HG03103 (cell line): ENCODE measurements at regions not wholly inside any gene's neighbourhood (a gene's known extent, or its start where the extent isn't known, plus 50 kb on each side); places are given as distances from the start of the nearest gene placed in this dataset.

Source experiments
- ATAC-seq: cut with Tn5 transposase; IDR thresholded peaks from one replicate; pipeline ENCODE4 v1.9.1; 2021; ENCODE audit warnings: low read depth; ENCODE audit not compliant: unreplicated experiment

DNA sequence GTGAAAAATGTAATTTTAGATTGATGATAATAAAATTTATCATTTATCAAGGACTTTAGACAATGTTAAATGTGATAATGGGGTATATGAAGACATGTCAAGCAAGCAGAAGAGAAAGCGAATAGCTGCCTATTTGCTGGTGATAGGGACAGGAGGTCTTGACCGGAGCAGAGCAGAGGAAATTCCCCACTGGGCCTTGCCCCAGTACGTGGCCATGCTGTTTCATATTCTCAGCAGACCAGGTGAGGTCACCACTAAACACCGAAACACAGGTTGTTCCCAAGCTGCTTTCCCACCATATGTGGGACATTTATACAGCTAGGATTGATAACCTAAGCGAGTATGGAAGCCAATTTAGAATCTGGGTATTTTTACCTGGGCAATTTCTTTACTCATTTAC lies 1629.6 kb downstream of the FAM181B start:
- no peak for ATAC-seq

DNA sequence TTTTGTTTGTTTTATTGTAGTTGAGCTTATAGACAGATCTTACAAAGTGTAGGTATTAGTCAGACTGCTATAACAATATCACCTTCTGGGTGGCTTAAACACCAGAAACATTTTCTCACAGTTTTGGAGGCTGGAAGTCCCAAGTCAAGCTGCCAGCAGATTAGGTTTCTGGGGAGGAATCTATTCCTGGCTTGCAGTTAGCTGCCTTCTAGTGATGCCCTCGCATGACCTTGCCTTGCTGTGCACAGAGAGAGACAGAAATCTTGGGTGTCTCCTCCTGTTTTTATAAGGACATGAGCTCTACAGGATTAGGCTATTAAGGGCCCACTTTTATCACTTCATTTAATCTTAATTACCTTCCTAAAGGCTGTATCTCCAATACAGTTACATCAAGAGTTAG lies 1635.2 kb downstream of the FAM181B start:
- ATAC-seq, result no peak

DNA sequence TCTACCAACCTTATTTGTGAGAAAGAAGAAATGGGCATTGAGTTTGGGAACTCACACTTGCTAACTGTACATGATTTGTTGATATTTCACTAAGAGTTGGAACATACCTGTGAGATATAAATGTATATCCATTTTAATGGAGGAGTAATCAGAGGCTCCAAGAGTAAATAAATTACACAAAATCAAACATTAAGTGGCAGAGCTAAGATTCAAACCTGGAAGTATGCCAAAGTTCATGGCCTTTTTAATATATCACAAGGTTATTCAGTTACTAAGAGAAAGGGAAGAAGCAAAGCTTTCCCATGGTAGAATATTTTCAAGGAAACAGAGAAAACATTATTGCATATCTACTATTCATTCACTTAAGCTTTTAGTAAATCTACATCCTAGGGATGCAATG lies 1641.1 kb downstream of the FAM181B start:
- ATAC-seq, result no peak

DNA sequence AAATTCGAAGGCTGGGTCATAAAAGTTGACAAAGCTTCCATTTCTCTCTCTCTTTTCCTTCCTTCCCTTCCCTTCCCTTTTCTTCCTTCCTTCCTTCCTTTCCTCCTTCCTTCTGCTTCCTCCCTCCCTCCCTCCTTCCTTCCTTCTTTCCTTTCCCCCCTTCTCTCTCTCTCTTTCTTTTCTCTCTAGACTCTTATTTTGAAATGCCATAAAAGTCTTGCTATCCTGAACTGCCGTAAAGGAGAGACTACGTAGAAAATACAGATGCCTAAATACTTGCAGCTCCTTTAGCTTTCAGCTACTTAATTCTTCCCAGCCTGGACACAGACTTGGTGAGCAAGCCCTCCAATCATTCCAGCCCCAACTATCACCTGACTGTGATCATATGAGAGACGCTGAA lies 1644.4 kb downstream of the FAM181B start:
- ATAC-seq, result no peak

DNA sequence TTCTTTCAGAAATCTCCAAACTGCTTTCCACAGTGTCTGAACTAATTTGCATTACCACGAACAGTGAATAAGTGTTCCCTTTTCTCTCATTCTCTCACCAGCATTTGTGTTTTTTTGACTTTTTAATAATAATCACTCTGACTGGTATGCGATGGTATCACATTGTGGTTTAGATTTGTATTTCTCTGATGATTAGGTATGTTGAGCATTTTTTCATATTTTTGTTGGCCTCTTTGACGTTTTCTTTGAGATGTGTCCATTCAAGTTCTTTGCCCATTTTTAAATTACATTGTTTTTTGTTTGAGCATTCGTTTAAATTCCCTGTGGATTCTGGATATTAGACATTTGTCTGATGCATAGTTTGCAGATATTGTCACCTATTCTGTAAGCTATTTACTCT lies 1639.6 kb upstream of the TENM4 start:
- no peak for ATAC-seq

DNA sequence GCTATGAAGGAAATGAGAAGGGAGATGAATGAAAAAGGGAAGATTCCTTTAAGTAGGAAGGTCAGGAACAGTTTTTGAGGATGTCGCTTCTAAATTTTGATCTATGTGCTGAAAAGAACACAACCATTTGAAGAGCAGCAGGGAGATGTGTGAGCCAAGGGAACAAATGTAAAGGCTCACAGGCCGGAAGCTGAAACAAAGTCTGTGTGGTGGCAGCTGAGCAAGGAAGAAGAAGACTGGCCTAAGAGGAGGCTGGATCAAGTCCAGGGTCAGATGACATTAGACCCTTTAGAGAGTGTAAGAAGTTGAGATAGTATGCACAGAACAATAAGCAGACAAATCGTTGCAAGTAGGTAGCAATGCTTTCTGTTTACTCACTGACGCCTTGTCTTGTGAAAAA lies 1631.4 kb upstream of the TENM4 start:
- no peak for ATAC-seq

DNA sequence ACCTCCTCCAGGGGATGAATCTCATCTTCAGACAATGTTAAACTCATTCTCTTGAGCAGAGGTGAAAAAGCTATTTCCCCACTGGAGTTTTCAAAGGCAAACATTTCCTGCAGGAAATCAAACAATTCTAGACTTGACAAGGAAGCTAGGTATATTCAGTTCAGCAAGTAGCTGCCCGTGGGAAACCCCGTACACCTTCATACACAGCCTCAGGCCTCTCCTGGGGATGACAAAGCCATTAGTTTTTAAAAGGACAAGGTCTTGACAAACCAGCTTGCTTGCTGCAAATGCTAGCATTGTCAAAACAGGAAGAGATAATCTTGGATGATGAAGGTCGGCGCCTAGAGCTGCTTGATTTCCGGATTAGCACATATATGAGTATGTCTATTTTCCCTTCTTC lies 1630.8 kb upstream of the TENM4 start:
- ATAC-seq, result no peak

DNA sequence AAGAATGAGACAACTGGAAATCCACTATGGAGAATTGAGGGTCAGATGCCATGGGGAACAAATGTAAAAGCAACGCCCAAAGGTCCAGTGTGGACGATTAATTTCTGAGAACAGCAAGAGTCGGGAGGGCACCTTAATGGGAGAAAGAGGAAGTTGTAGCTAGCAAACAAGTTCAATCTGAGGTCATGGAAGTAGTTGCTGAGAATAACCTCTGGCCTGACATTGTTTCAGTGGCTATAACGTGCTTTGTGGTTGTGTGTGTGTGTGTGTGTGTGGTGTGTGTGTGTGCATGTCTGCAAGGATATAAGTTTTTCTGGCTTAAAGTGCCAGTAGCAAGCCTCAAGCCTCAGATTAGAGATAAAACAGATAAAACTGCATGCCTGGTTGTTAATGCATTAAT lies 1630.1 kb upstream of the TENM4 start:
- ATAC-seq, result peak; percentile 88

DNA sequence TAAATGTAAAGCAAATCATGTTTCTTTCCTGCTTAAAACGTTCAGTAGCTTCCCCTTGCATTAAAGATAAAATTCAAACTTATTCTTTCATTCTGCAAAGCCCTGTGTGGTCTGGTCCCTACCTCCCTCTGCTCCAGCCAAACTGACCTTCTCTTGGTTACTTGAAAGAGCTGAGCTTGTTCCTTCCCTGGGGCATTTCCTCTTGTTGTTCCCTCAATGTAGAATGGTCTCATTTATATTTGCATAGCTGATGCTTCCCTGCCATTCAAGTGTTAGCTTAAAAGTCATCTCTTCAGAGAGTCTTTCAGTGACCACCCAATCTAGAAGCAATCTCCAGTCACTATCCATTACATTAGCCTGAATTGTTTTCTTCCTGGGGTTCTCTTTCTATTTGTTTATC lies 1618.5 kb upstream of the TENM4 start:
- no peak for ATAC-seq

DNA sequence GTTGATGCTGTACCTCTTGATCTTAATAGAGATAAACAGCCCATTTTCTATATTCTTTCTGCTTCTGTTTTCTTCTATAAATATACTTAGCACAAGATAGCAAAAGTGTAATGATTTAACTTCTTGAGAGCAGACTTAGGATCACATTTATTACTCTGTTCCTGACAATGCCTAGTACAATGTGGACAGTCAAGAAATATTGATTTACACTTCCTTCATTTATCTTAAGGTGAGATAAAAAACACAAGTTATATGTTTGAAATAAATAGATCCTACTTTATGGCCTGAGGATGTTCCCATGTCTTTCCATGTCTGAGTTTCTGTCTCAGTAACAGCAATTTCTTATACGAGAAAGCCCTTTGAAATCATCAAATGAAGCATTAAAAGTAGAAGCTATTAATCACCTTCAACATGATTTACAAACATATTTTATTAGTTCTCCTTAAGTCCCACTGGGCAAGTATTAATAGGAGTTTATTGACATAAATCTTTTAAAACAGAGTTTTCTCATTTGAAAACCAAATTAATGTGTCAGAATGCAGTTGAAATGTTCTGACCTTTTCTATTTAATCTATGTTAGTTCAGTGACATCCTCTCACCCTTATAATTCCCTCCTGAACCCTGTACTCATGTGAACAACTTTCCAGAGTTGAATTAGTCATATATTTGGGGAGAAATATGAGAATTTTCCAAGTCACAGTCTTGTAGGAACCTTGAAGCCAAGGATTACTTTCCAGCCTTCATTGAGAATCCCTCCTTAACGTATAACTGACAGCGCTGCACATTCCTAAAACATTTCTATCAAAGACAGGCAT lies 1611.7 kb upstream of the TENM4 start:
- ATAC-seq, result no peak

DNA sequence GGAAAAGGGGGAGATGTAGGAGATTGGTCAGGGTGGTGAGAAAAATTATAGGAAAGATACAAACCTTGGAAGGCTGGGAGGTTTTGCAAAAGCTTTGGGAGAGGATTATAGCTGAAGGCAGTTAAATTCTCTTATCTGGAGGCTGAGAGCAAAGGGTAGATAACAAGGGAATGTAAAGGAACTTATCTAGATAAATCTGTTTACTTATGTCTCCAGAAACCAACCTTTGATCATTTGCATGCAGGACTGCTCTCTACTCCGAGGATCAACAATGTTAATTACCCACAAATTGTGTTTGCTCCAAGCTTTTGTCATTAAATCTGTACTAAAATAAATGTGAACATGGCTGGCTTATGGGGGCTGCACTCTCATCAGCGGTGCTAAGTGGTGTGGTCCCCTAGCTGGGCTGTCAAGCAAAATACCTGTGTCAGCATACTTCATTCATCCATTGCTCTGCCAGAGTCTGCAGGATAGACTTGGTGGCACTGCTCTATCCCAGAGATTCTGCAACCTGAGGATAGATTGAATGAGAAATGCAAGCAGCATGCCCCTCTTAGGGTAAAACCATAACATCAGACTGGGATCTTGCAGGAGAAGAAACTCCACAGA lies 1599.2 kb upstream of the TENM4 start:
- ATAC-seq, result no peak

DNA sequence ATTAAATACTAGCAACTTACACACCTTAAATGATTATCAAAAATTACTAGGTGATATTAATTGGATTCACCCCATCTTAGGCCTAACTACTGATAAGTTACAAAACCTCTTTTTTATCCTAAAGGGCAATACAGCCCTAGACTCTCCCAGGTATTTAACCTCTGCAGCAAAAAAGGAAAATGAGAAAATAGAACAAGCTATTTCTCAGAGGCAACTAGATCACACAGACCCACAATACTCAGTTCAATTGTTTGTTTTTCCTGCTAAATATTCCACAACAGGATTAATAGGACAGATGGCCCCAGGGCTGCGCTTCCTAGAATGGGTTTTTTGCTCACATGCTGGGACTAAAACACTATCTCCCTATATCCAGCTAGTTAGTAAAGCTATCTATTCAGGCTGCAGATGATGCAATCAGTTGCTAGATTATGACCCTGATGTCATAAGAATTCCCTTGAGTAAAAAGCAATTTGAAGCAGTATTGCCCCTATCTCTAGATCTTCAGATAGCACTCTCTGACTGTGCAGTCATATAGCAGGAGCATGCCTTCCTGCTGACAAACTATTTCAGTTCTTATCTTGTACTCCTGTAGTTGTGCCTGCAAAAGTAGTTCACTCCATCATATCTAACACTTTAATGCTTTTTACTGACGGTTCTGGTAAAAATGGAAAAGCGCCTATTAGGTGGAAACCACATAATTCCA lies 1595.5 kb upstream of the TENM4 start:
- no peak for ATAC-seq

DNA sequence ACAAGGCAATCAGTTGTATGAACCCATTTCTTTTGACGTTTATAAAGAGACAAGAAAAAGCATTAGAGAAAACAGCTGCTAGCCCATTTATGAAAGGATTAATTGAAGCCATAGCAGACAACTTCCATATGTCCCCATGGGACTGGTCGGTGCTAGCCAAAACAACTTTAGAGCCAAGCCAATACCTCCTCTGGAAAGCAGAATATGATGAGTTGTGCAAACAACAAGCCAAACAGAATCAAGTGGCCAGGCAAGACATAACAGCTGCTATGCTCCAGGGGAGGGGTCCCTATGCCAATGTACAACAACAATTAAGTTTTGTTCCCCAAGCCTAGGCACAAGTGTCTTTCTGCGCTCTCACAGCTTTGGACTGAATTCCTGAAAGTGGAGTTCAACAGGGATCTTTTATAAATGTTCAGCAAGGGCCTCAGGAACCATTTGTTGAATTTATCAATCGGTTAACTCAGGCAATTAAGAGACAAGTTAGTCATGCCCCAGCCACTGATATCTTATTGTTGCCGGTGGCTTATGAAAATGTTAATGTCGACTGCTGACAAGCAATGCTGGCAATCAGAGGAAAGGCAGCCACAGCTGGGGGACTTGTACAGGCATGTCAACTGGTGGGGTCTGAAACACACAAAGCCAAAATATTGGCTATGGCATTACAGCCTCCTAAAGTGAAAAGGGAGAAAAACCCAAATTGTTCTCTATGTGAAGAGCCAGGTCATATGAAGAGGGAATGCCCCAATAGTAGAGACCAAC lies 1593.1 kb upstream of the TENM4 start:
- no peak for ATAC-seq

DNA sequence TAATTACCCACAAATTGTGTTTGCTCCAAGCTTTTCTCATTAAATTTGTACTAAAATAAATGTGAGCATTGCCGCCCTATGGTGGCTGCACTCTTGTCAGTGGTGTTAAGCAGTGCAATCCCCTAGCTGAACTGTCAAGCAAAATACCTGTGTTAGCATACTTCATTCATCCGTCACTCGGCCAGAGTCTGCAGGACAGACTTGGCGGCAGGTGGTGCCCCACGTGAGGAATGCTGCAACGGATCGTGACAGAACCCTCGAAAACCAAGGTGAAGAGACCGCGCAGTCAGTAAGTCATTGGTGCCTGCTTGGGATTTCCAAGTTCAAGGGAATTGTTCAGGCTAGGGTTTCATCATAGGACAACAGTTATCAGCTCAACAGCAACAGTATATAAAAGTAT lies 1592.1 kb upstream of the TENM4 start:
- ATAC-seq, result no peak

DNA sequence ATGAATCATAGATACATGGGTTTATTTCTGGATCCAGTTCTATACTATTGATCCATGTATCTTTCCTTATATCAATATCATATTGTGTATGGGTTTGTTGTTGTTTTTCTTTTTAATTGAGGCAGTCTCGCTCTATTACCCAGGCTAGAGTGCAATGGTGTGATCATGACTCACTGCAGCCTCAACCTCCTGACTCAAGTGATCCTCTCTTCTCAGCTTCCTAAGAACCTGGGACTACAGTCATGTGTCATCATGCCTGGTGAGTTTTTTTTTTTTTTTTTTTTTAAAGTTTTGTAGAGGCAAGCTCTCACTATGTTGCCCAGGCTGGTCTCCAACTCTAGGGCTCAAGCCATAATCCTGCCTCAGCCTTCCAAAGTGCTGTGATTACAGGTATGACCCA lies 1589.4 kb upstream of the TENM4 start:
- no peak for ATAC-seq

DNA sequence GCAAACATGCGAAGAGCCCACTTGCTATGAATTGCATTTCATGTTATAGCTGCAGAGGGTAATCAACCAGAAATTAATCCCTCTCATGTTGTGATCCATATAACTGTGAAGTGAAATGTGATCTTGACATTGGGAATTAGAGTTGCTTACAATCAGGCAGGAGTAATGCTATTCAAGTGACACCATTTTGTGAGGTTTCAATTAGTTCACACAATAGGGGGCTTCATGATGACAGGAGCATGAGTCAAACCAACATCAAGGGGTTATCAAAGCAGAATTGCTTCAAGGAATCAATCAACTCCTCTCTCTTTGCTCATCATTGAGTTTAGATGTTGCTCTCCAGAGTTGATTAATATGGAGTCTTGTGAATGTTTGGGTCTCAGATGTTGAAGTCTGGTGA lies 1585.2 kb upstream of the TENM4 start:
- no peak for ATAC-seq

DNA sequence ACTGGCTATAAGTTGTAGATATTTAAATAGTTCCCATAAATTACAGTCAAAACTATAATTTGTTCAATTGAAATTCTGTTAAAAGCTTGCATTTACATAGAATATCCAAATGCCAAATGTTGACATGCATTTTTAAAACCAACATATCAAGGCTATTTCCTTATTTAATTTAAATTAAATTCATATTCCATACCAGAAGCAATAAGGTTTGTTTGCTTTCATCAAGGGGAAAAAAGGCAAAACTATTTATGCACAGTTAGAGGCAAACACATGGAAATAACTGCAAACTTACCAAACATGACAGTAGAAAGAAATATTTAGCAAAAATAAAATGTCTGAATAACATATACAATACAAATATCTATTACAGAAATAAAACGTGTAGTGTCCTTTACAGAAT lies 1581.2 kb upstream of the TENM4 start:
- ATAC-seq, result no peak

DNA sequence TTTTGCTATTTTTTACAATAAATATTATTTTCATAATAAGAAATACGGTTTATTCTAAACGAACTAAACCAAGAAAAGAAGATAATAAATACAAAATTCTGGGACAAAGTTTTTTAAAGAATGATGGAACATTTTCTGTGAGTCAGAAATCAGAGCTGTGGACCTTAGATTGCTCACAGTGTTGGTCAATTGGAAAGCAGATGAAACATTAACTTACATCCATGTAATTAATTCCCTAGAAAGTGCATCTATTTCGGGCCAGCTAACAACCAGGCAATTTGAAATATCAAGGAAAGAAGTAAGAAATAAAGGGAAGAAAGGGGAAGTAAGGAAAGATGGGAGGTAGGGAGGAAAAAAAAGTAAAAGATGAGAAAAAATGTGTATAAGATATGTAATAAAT lies 1569.8 kb upstream of the TENM4 start:
- ATAC-seq, result no peak

DNA sequence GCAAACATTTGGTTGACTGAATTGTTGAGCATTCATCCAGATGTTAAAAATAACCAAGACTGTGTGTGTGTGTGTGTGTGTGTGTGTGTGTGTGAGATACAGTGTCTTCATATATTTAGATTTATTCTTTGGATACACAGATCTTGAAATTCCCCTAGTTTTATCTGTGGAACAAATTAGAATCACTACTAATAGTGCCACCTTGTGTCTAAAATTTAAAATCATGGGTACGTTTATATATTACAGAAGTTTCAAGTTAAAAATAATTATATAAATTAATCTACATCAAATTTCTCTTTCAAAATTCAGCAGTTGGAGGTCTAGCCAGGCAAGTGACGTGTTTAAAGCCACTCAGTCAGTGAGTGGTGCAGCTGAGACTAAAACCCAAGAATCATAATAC lies 1566.2 kb upstream of the TENM4 start:
- ATAC-seq, result no peak

DNA sequence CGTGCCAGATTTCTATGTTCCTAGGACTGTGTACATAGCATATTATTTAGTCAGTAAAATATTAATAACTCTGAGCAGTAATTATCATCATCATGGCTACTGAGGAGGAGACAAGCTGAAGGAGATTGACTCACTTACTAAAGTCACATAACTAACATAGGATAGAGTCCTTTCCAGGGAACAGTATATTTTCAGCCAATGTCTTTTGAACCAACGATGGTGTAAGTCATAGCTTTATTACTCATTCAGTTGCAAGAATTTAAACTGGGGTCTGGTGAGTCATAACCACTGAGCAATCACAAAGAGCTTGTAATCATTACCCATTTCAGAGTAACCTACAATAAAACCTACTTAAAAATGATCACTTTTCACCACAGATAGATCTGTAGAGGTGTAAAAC lies 1564.8 kb upstream of the TENM4 start:
- ATAC-seq, result no peak

DNA sequence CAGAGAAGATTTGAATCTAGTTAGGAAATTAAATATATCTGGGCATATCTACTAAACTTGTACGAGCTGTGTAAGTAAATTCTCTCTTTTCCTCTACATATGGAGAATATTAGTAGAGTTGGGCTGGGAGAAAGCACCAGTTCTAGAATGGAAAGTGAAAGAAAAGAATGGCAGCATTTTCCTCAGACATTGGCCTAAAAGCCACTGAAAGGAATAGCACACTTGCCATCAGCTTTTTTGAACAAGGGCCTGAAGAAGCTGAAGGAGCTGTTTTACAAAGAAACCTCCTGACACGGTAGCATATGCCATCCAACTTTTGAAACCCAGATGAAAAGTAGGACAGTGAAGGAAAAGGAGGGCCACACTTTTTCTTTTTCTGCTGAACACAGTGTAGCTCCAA lies 1563.7 kb upstream of the TENM4 start:
- ATAC-seq, result no peak
